CD14-positive monocyte (primary cell): ENCODE measurements at regions not wholly inside any gene's neighbourhood (a gene's known extent, or its start where the extent isn't known, plus 50 kb on each side); places are given as distances from the start of the nearest gene placed in this dataset.

Experiments
- DNase-seq, 3 donors: peaks; one replicate each; pipeline ENCODE4 v3.0.0-alpha.2; 2011 to 2022
- H2AFZ ChIP-seq: 2 replicates; pipeline ENCODE4 v1.6.0; 2012; ENCODE audit warnings: mild to moderate bottlenecking, low read depth, low read length, inconsistent platforms; ENCODE audit not compliant: insufficient read depth, poor library complexity, severe bottlenecking
- H3K27ac ChIP-seq, 2 donors: 1 replicate in 1 of 2; 2 replicates in 1 of 2; pipeline ENCODE4 v1.5.1; 2012 to 2013; ENCODE audit warnings: low read length in 2 of 2, control low read depth in 1 of 2, inconsistent platforms in 1 of 2, low read depth in 1 of 2, mild to moderate bottlenecking in 1 of 2
- H3K27me3 ChIP-seq, 2 donors: one replicate each; pipeline versions ENCODE4 v1.6.0 to v1.6.1; 2011 to 2013; ENCODE audit warnings: low read length in 2 of 2; ENCODE audit not compliant: control insufficient read depth in 2 of 2, insufficient read depth in 2 of 2
- H3K36me3 ChIP-seq, 2 donors: replicated peaks in 1 of 2; 1 replicate in 1 of 2; 2 replicates in 1 of 2; pipeline versions ENCODE4 v1.5.1 to v1.6.1; 2012 to 2013; ENCODE audit warnings: low read length in 2 of 2, control low read depth in 1 of 2, inconsistent platforms in 1 of 2, mild to moderate bottlenecking in 1 of 2; ENCODE audit not compliant: insufficient read depth in 2 of 2, control insufficient read depth in 1 of 2
- H3K4me1 ChIP-seq, 2 donors: 1 replicate in 1 of 2; 2 replicates in 1 of 2; pipeline versions ENCODE4 v1.5.1 to v1.6.1; 2012 to 2013; ENCODE audit warnings: low read length in 2 of 2, control low read depth in 1 of 2, inconsistent platforms in 1 of 2, mild to moderate bottlenecking in 1 of 2, moderate library complexity in 1 of 2; ENCODE audit not compliant: insufficient read depth in 2 of 2, control insufficient read depth in 1 of 2
- H3K4me2 ChIP-seq: replicated peaks from 2 replicates; pipeline ENCODE3; 2012; ENCODE audit warnings: low read length, moderate library complexity, mild to moderate bottlenecking; ENCODE audit not compliant: poor library complexity, severe bottlenecking; ENCODE audit errors: extremely low read depth
- H3K4me3 ChIP-seq, 3 experiments: fragments of 200-600 bp in 1 of 3; sonication (generic) in 1 of 3; replicated peaks in 1 of 3; 1 replicate in 2 of 3; 2 replicates in 1 of 3; pipeline ENCODE4 v1.5.1; 2011 to 2013; ENCODE audit warnings: low read length in 3 of 3, mild to moderate bottlenecking in 3 of 3, control low read depth in 2 of 3, low read depth in 2 of 3, inconsistent platforms in 1 of 3, moderate library complexity in 1 of 3
- H3K79me2 ChIP-seq: 2 replicates; pipeline ENCODE4 v1.6.0; 2012; ENCODE audit warnings: mild to moderate bottlenecking, control low read depth, inconsistent platforms, low read length, moderate library complexity; ENCODE audit not compliant: insufficient read depth
- H3K9ac ChIP-seq: 2 replicates; pipeline ENCODE4 v1.6.0; 2017; ENCODE audit warnings: low read length, mild to moderate bottlenecking; ENCODE audit not compliant: insufficient read depth, poor library complexity, severe bottlenecking
- H3K9me3 ChIP-seq, 2 donors: replicated peaks in 1 of 2; 1 replicate in 1 of 2; 2 replicates in 1 of 2; pipeline versions ENCODE4 v1.5.1 to v1.6.1; 2012 to 2013; ENCODE audit warnings: low read length in 2 of 2, control low read depth in 1 of 2; ENCODE audit not compliant: control insufficient read depth in 1 of 2, insufficient read depth in 1 of 2
- H4K20me1 ChIP-seq: 2 replicates; pipeline ENCODE4 v1.6.0; 2012; ENCODE audit warnings: mild to moderate bottlenecking, low read length, control low read depth, moderate library complexity; ENCODE audit not compliant: insufficient read depth
- H3K27ac Mint-ChIP-seq, 7 donors: one replicate each; pipeline ENCODE4 v1.8.0; 2020; ENCODE audit warnings: mild to moderate bottlenecking in 7 of 7, mixed read lengths in 7 of 7, moderate library complexity in 6 of 7, inconsistent platforms in 2 of 7
- H3K27me3 Mint-ChIP-seq, 3 donors: one replicate each; pipeline ENCODE4 v1.8.0; 2021 to 2022; ENCODE audit warnings: low read depth in 3 of 3, mild to moderate bottlenecking in 3 of 3, mixed read lengths in 3 of 3, moderate library complexity in 3 of 3, inconsistent platforms in 1 of 3
- H3K36me3 Mint-ChIP-seq, 2 donors: one replicate each; pipeline ENCODE4 v1.8.0; 2020; ENCODE audit warnings: mixed read lengths in 2 of 2, inconsistent platforms in 1 of 2, mild to moderate bottlenecking in 1 of 2
- H3K4me1 Mint-ChIP-seq: one replicate; pipeline ENCODE4 v1.8.0; 2020; ENCODE audit warnings: mild to moderate bottlenecking, mixed read lengths
- H3K4me3 Mint-ChIP-seq, 2 donors: one replicate each; pipeline ENCODE4 v1.8.0; 2020; ENCODE audit warnings: mild to moderate bottlenecking in 2 of 2, mixed read lengths in 2 of 2, moderate library complexity in 1 of 2
- H3K9me3 Mint-ChIP-seq, 7 donors: one replicate each; pipeline ENCODE4 v1.8.0; 2020 to 2022; ENCODE audit warnings: mixed read lengths in 7 of 7, mild to moderate bottlenecking in 6 of 7, moderate library complexity in 6 of 7, inconsistent platforms in 2 of 7
- WGBS: methylation state at CpG from one replicate; pipeline ENCODE4 v1.1.5; 2013; ENCODE audit warnings: missing lambda C conversion rate; ENCODE audit not compliant: insufficient coverage; 5-methylcytosine and 5-hydroxymethylcytosine counted together
- intact Hi-C, 2 donors: fragments of 100-400 bp; cut with micrococcal nuclease; formaldehyde crosslinking; loops; one replicate each; pipeline versions ENCODE4 v1.15.0 to v1.15.1; 2023
- TF ChIP-seq, protein P1 (sequence below): fragments of 200-600 bp; IDR thresholded peaks from one replicate; pipeline ENCODE4 v1.8.0; 2022; ENCODE audit warnings: antibody characterized with exemption, mild to moderate bottlenecking

DNA sequence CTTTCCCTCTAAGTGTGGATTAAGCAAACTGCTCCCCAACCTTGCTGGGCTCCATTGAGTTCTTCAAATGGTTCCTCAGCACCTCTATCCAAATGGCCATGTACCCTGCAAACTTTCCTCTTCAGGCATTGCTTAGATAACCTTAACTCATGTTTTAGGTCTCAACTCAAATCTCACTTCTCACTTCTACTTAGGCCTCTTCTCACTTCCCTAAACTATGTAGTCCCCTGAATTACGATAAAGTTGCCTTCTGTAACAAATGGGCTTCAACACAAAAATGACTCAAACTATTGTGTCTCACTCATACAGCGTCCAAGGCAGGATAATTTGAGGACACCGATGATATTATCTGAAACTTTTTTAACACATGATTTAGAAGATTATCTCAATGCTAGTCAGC, 62.4 kb upstream of the STAC start:
- Mint-ChIP-seq H3K36me3 (no peaks in the 10 kb centered on the region), H3K4me3 (no peak overlapping the region), H3K4me1 (no peaks in the 10 kb centered on the region), H3K27ac (no peak overlapping the region), H3K9me3 (peaks cover 2 to 25% (median 13%) of the 10 kb centered on the region in 7 donors), H3K27me3 (peaks cover 0 to 3% (median 0%) of the 10 kb centered on the region in 3 donors)
- no peaks in the 10 kb centered on the region for H4K20me1 ChIP-seq
- no peak overlapping the region for H2AFZ ChIP-seq
- H3K9ac ChIP-seq, result no peak overlapping the region
- peaks cover 0 to 2% of the 10 kb centered on the region in 2 donors for H3K9me3 ChIP-seq
- WGBS, result 29% methylated on average over 1 of the region's 3 CpGs
- no peak for DNase-seq
- no peak overlapping the region for H3K4me2 ChIP-seq
- H3K27me3 ChIP-seq, result no peaks in the 10 kb centered on the region
- intact Hi-C loops, result no loop called here
- H3K36me3 ChIP-seq, result no peaks in the 10 kb centered on the region
- H3K79me2 ChIP-seq, result no peaks in the 10 kb centered on the region
- H3K4me1 ChIP-seq, result no peaks in the 10 kb centered on the region
- no peak overlapping the region for H3K4me3 ChIP-seq
- TF ChIP-seq, protein P1, sequence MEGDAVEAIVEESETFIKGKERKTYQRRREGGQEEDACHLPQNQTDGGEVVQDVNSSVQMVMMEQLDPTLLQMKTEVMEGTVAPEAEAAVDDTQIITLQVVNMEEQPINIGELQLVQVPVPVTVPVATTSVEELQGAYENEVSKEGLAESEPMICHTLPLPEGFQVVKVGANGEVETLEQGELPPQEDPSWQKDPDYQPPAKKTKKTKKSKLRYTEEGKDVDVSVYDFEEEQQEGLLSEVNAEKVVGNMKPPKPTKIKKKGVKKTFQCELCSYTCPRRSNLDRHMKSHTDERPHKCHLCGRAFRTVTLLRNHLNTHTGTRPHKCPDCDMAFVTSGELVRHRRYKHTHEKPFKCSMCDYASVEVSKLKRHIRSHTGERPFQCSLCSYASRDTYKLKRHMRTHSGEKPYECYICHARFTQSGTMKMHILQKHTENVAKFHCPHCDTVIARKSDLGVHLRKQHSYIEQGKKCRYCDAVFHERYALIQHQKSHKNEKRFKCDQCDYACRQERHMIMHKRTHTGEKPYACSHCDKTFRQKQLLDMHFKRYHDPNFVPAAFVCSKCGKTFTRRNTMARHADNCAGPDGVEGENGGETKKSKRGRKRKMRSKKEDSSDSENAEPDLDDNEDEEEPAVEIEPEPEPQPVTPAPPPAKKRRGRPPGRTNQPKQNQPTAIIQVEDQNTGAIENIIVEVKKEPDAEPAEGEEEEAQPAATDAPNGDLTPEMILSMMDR, result no peak
- H3K27ac ChIP-seq, result no peak overlapping the region

- Histone ChIP-seq H3K27me3 (no peaks in the 10 kb centered on the region), H3K9ac (no peak overlapping the region), H4K20me1 (no peaks in the 10 kb centered on the region), H3K9me3 (peaks cover 0 to 2% of the 10 kb centered on the region in 2 donors), H3K4me3 (no peak overlapping the region), H2AFZ (no peak overlapping the region), H3K4me1 (no peaks in the 10 kb centered on the region), H3K4me2 (no peak overlapping the region), H3K79me2 (no peaks in the 10 kb centered on the region), H3K27ac (no peak overlapping the region), H3K36me3 (no peaks in the 10 kb centered on the region)
- Mint-ChIP-seq H3K27me3 (peaks cover 0 to 3% (median 0%) of the 10 kb centered on the region in 3 donors), H3K36me3 (no peaks in the 10 kb centered on the region), H3K4me1 (no peaks in the 10 kb centered on the region), H3K27ac (no peak overlapping the region), H3K4me3 (no peak overlapping the region), H3K9me3 (peaks cover 4 to 25% (median 17%) of the 10 kb centered on the region in 7 donors)
- intact Hi-C loops, result no loop called here
- no CpG with 5 or more reads among the region's 3 CpGs for WGBS
- TF ChIP-seq, protein P1, result no peak
- DNase-seq, result no peak
Measured at GRCh38 chr3:36318621-36319200, 61.6 kb upstream of the STAC start.
